Aorta (tissue), 5 donors: ENCODE measurements at regions not wholly inside any gene's neighbourhood (a gene's known extent, or its start where the extent isn't known, plus 50 kb on each side); places are given as distances from the start of the nearest gene placed in this dataset.

Source experiments
- ATAC-seq: fragments of 200-7000 bp; cut with Tn5 transposase; one replicate; pipeline ENCODE4 v1.9.1; 2022; ENCODE audit warnings: moderate library complexity; ENCODE audit not compliant: low FRiP score
- DNase-seq, 2 donors: peaks; one replicate each; pipeline ENCODE4 v3.0.0-alpha.2; 2020
- H3K27ac ChIP-seq, 2 donors: one replicate each; pipeline ENCODE4 v1.5.1; 2013; ENCODE audit warnings: low read length in 2 of 2, mild to moderate bottlenecking in 2 of 2, moderate library complexity in 2 of 2, control low read depth in 1 of 2, inconsistent platforms in 1 of 2, low read depth in 1 of 2
- H3K27me3 ChIP-seq, 2 donors: one replicate each; pipeline ENCODE4 v1.6.1; 2013; ENCODE audit warnings: control low read depth in 1 of 2, low read length in 1 of 2, mild to moderate bottlenecking in 1 of 2, moderate library complexity in 1 of 2; ENCODE audit not compliant: insufficient read depth in 2 of 2, control insufficient read depth in 1 of 2
- H3K36me3 ChIP-seq, 2 donors: one replicate each; pipeline ENCODE4 v1.6.1; 2013; ENCODE audit warnings: control low read depth in 1 of 2, low read length in 1 of 2, mild to moderate bottlenecking in 1 of 2; ENCODE audit not compliant: insufficient read depth in 2 of 2, control insufficient read depth in 1 of 2
- H3K4me1 ChIP-seq, 2 donors: one replicate each; pipeline ENCODE4 v1.6.1; 2013; ENCODE audit warnings: low read length in 2 of 2, control low read depth in 1 of 2, mild to moderate bottlenecking in 1 of 2, moderate library complexity in 1 of 2; ENCODE audit not compliant: insufficient read depth in 2 of 2, control insufficient read depth in 1 of 2
- H3K4me3 ChIP-seq, 2 donors: one replicate each; pipeline ENCODE4 v1.5.1; 2013; ENCODE audit warnings: low read length in 2 of 2, control low read depth in 1 of 2, mild to moderate bottlenecking in 1 of 2
- H3K9me3 ChIP-seq: one replicate; pipeline ENCODE4 v1.6.1; 2013; ENCODE audit warnings: mild to moderate bottlenecking, low read length; ENCODE audit not compliant: control insufficient read depth
- WGBS, 2 donors: extraction: QIAGEN DNeasy Blood & Tissue Kit; methylation state at CpG; one replicate each; pipeline ENCODE4 v1.1.7; 2013; 5-methylcytosine and 5-hydroxymethylcytosine counted together
- intact Hi-C, 2 donors: fragments of 100-400 bp; cut with DNase I; formaldehyde crosslinking; loops; one replicate each; pipeline versions ENCODE4 v1.14.2 to v1.15.0; 2022
- donor health status: healthy with polysubstance abuse.
- donor health status: Bipolar disorder and iron deficiency.
- donor health status: DM: no; HTN: no; CAD: no.
- donor health status: DM: no; HTN: no; CAD: no.
- donor health status: DM: yes; HTN: yes; CAD: no.

DNA sequence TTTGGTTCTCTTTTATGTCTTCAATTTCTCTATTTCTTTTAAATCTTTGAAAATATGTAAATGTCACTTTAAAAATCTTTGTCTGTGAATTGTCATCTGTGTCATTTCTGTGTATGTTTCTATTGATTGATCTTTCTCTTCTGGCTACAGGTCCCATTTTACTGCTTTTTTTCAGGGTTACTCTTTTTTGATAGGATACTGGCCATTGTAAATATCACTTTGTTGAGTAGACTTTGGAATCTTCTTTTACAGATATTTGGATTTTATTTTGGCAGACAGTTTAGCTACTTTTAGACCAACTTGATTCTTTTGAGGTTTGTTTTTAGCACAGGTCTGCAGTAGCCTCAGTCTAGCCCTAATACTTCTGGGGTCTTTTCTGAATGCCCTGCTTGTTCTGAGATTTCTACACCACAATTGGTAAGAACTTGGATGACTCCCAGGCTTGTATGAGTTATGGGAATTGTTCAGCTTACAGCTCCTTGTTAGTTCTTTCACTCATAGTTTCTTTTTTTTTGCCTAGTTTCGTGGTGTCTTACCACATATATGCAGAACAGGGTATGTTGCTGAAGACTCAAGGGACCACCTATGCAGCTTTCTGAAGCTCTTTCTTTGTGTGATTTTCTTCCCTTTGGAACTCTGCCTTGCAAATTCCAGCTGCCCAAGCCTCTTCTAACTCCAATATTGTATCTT lies 122.2 kb downstream of the QPCT start:
- no peak for DNase-seq
- Histone ChIP-seq H3K36me3 (no peaks in the 10 kb centered on the region), H3K9me3 (no peaks in the 10 kb centered on the region), H3K27me3 (no peaks in the 10 kb centered on the region), H3K27ac (no peak overlapping the region), H3K4me3 (no peak overlapping the region), H3K4me1 (peaks cover 6% of the 10 kb centered on the region in 2 donors)
- intact Hi-C loops = no loop called here
- 0 to 11% methylated on average over 1 of the region's 1 CpG for WGBS, 2 donors
- ATAC-seq = no peak

DNA sequence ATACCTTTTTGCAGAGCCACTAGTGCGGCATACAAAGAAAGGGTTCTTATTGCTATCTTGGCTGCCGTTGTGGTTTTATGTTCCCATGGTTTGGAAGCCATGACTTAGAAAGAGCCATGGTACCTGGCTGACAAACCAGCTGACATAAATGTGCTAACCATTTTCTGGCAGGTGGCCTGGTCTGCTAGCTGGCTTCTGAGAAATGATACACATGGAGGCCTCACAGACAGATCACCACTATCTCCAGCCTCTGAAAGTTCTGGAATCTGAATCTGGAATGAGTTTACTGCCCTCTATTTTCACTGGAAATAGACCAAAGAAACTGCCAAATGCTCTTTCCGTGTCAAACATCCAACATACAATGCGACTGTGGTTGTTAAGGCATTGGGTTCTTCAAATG lies 123.7 kb downstream of the QPCT start:
- Histone ChIP-seq H3K36me3 (no peaks in the 10 kb centered on the region), H3K4me1 (peaks cover 10 to 15% of the 10 kb centered on the region in 2 donors), H3K27me3 (no peaks in the 10 kb centered on the region), H3K27ac (no peak overlapping the region), H3K4me3 (no peak overlapping the region), H3K9me3 (no peaks in the 10 kb centered on the region)
- intact Hi-C loops = no loop called here
- DNase-seq (no peak), ATAC-seq (no peak)
- WGBS, 2 donors = 5 to 8% methylated on average over 4 of the region's 4 CpGs

DNA sequence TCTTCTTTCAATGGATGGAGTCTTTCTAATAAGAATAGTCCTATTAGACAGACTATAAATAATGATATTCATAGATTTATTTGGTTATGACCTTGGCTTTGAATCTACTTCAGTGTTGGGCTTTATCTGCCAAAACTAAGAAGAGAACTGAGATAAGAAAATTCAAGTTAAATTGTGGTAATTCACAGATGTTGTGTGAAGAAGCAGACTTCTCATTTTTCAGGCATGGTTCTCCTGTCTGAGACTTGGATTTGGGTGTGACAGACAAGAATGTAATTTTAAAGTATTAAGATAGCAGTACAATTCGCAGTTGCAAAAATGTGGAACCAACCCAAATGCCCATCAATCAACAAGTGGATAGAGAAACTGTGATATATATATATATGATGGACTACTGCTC lies 124.7 kb downstream of the QPCT start:
- WGBS, 2 donors = 0 to 9% methylated on average over 1 of the region's 1 CpG
- ATAC-seq (no peak), DNase-seq (no peak)
- Histone ChIP-seq H3K36me3 (no peaks in the 10 kb centered on the region), H3K27me3 (no peaks in the 10 kb centered on the region), H3K9me3 (no peaks in the 10 kb centered on the region), H3K4me3 (no peak overlapping the region), H3K4me1 (peaks cover 10 to 15% of the 10 kb centered on the region in 2 donors), H3K27ac (no peak overlapping the region)
- intact Hi-C loops = no loop called here

DNA sequence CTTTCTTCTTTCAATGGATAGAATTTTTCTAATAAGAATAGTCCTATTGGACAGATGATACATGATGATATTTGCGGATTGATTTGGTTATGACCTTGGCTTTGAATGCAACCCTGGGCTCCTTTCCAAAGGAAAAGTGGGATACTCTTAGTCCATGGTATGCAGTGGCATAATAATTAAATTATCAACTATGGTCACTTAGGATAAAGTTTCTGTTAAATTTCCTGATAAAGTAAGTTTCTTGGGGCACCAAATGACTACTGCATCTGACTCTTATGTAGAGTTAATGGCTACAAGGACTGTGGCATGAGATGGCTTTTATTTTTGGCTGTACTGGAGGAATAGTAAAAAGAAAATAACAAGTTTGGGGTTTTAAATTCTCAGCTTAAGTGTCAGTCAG lies 126.7 kb downstream of the QPCT start:
- ATAC-seq = no peak
- H3K27ac ChIP-seq = no peak overlapping the region

DNA sequence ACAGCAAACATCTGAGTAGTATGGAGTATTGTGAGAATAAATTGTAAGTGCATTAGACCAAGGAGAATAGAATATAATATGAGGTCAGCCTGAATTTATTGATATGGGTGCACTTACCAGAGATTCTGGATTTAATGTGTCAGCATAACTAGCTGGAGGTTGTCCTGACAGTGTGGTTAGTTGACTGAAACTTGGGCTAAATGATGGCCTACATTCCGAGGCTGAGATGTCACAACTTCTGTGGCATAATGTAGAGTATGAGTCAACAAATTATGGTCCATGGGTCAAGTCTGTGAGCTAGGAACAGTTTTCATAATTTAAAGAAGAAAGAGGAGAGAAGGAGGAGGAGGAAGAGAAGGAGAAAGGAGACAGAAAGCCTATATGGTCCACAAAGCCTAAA lies 127.6 kb downstream of the QPCT start:
- Histone ChIP-seq H3K36me3 (no peaks in the 10 kb centered on the region), H3K27me3 (no peaks in the 10 kb centered on the region), H3K4me1 (peaks cover 13 to 23% of the 10 kb centered on the region in 2 donors), H3K9me3 (no peaks in the 10 kb centered on the region), H3K4me3 (no peak overlapping the region), H3K27ac (peak overlapping the region; percentile 68 to 70)
- DNase-seq = no peak
- intact Hi-C loops = no loop called here
- WGBS, 2 donors = 29 to 35% methylated on average over 1 of the region's 1 CpG
- no peak for ATAC-seq

More for the DNA sequence above, 126.7 kb downstream of the QPCT start:
- Histone ChIP-seq H3K27me3 (no peaks in the 10 kb centered on the region), H3K4me3 (no peak overlapping the region), H3K9me3 (no peaks in the 10 kb centered on the region), H3K4me1 (peaks cover 11 to 19% of the 10 kb centered on the region in 2 donors), H3K36me3 (no peaks in the 10 kb centered on the region)
- intact Hi-C loops = no loop called here
- DNase-seq = no peak
- 93 to 94% methylated on average over 1 of the region's 1 CpG for whole genome bisulfite sequencing, 2 donors

DNA sequence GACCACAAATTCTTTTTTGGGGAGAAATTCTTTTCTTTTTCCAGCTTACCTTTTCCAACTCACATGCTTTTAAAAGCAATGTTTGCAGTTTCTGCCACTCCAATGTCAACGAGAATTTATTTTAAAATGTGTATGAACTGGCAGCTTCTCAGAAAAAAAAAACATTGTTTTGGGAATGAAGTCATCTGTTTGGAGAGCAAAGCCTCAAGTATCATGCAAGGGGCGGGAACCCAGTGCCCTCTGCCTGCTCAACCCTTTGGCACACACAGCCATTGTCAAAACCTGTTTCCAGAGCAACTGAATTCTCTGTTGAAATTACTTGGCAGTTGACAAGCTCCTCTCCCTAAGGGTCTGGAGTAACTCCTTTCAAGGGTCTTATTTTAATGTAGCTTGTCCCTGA lies 128.5 kb downstream of the QPCT start:
- H3K27ac ChIP-seq = peak overlapping the region in 1 of 2 donors; percentile 70
- H3K36me3 ChIP-seq = no peaks in the 10 kb centered on the region
- intact Hi-C loops = no loop called here
- no peaks in the 10 kb centered on the region for H3K9me3 ChIP-seq
- WGBS, 2 donors = 2 to 5% methylated on average over 2 of the region's 2 CpGs
- peak; percentile 75 for ATAC-seq
- H3K4me1 ChIP-seq = peaks cover 13 to 23% of the 10 kb centered on the region in 2 donors
- DNase-seq = peak; percentile 79 to 82
- no peak overlapping the region for H3K4me3 ChIP-seq
- no peaks in the 10 kb centered on the region for H3K27me3 ChIP-seq

DNA sequence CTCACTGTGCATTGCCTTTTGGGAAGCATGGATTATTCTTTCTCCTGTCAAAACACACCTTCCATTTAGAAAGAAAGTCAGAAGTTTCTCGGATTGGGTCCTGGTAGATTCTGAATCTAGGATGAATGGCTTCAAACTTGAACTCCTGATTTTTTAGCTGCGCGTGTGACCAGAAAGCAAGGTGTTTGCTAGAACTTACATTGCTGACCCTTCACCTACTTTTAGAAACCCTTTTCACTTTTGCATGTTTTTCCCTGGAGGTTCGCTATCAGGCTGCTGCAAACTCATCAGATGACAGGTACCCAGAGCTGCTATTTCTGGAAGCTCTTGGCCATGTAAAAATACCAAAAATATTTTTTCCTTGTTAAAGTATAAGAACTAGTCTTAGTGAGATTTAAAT lies 132.0 kb downstream of the QPCT start:
- DNase-seq = no peak
- Histone ChIP-seq H3K27ac (peak overlapping the region; percentile 8 to 82), H3K4me3 (no peak overlapping the region), H3K36me3 (no peaks in the 10 kb centered on the region), H3K4me1 (peaks cover 8 to 18% of the 10 kb centered on the region in 2 donors), H3K27me3 (no peaks in the 10 kb centered on the region), H3K9me3 (no peaks in the 10 kb centered on the region)
- intact Hi-C loops = no loop called here
- WGBS, 2 donors = 35 to 47% methylated on average over 4 of the region's 4 CpGs
- ATAC-seq = no peak

DNA sequence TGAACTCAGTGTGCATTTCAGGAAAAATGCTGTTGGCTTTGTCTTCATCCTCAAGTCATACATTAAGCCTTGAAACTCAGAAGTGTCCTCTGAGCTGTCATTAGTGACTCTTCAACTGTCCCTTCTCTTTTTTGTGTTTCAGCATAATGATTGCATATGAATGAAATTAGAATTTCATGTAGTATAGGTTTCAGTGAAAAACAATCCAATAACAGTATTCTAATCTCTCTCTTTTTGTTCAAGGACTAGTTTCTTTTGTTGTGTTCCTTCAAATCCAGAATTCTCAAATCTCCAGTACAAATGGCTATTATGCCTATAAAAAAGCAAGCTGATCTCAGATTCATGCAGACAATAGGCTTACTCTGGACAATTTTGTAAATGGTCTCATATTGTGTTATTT lies 133.5 kb downstream of the QPCT start:
- H3K4me3 ChIP-seq = no peak overlapping the region
- intact Hi-C loops = no loop called here
- H3K36me3 ChIP-seq = no peaks in the 10 kb centered on the region
- H3K27ac ChIP-seq = no peak overlapping the region
- H3K27me3 ChIP-seq = no peaks in the 10 kb centered on the region
- no peak for ATAC-seq
- peaks cover 3 to 8% of the 10 kb centered on the region in 2 donors for H3K4me1 ChIP-seq
- H3K9me3 ChIP-seq = no peaks in the 10 kb centered on the region
- DNase-seq = no peak

DNA sequence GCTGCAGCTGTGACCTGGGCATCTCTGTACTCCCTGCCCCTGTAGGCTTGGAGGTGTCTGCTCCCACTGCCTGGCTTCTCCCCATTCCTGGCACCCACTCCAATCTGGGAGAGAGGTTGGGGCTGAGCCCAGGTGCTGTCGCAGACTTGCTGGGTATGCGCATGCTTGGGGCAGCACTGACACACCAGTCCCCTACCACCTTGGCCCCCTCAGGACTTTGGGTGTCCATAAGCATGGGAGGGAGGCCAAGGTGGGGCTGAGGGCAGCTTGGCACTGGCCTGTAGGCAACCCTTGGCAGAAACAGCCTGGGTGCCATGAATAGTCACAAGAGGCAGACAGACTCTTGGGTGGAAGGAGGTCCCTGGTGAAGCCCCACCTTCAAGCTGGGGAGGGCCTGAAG lies 136.8 kb downstream of the QPCT start:
- no peak for DNase-seq
- intact Hi-C loops = no loop called here
- Histone ChIP-seq H3K27me3 (no peaks in the 10 kb centered on the region), H3K4me3 (no peak overlapping the region), H3K9me3 (no peaks in the 10 kb centered on the region), H3K27ac (no peak overlapping the region), H3K36me3 (no peaks in the 10 kb centered on the region), H3K4me1 (peaks cover under 1 to 2% of the 10 kb centered on the region in 2 donors)
- no peak for ATAC-seq
- 86 to 96% methylated on average over 2 of the region's 2 CpGs for WGBS, 2 donors
